CD4-positive, alpha-beta T cell (primary cell): ENCODE measurements at regions not wholly inside any gene's neighbourhood (a gene's known extent, or its start where the extent isn't known, plus 50 kb on each side); places are given as distances from the start of the nearest gene placed in this dataset.
"Not testable (repeated sequence)": the region's sequence is repeated elsewhere in the genome, so short reads cannot be mapped to it uniquely, and the experiment has no call there.

Source experiments
- ATAC-seq: fragments of 200-7000 bp; cut with Tn5 transposase; one replicate; pipeline ENCODE4 v1.10.0; 2022; ENCODE audit warnings: mild to moderate bottlenecking; ENCODE audit not compliant: poor library complexity
- CTCF ChIA-PET: fragments of 350-600 bp; sonication (Branson Sonifier 250); formaldehyde crosslinking; loops from one replicate; lab custom pipeline; 2021; ENCODE audit warnings: antibody characterized with exemption, inconsistent platforms; lab: Charles Lee
- POLR2A ChIA-PET: fragments of 350-600 bp; sonication (Branson Sonifier 250); formaldehyde crosslinking; loops from one replicate; lab custom pipeline; 2021; ENCODE audit warnings: antibody characterized with exemption, inconsistent platforms; lab: Charles Lee
- DNase-seq, 14 experiments: peaks; one replicate each; pipeline ENCODE4 v3.0.0-alpha.2; 2013 to 2020; ENCODE audit warnings: mixed read lengths in 2 of 14
- H3K27ac ChIP-seq, 2 donors: one replicate each; pipeline versions ENCODE4 v1.5.1 to v1.7.0; 2013; ENCODE audit warnings: low read length in 2 of 2, low read depth in 1 of 2, mild to moderate bottlenecking in 1 of 2
- H3K27me3 ChIP-seq, 2 experiments: 1 replicate in 1 of 2; 2 replicates in 1 of 2; pipeline versions ENCODE4 v1.6.1 to v1.7.0; 2013; ENCODE audit warnings: low read length in 2 of 2, control low read depth in 1 of 2, mild to moderate bottlenecking in 1 of 2, moderate library complexity in 1 of 2; ENCODE audit not compliant: insufficient read depth in 2 of 2, control insufficient read depth in 1 of 2
- H3K36me3 ChIP-seq: one replicate; pipeline ENCODE4 v1.6.1; 2013; ENCODE audit warnings: low read length, control low read depth; ENCODE audit not compliant: insufficient read depth
- H3K4me1 ChIP-seq: one replicate; pipeline ENCODE4 v1.6.1; 2013; ENCODE audit warnings: low read length, control low read depth; ENCODE audit not compliant: insufficient read depth
- H3K4me3 ChIP-seq: one replicate; pipeline ENCODE4 v1.5.1; 2013; ENCODE audit warnings: mild to moderate bottlenecking, low read length, moderate library complexity
- H3K9me3 ChIP-seq, 2 experiments: 1 replicate in 1 of 2; 2 replicates in 1 of 2; pipeline versions ENCODE4 v1.6.1 to v1.7.0; 2013; ENCODE audit warnings: low read length in 2 of 2, mild to moderate bottlenecking in 2 of 2, control low read depth in 1 of 2, moderate library complexity in 1 of 2; ENCODE audit not compliant: control insufficient read depth in 1 of 2, insufficient read depth in 1 of 2
- H3K27ac Mint-ChIP-seq: one replicate; pipeline ENCODE4 v1.8.0; 2020; ENCODE audit warnings: mixed read lengths
- H3K27me3 Mint-ChIP-seq: one replicate; pipeline ENCODE4 v1.8.0; 2021; ENCODE audit warnings: mixed read lengths
- H3K36me3 Mint-ChIP-seq: one replicate; pipeline ENCODE4 v1.8.0; 2021; ENCODE audit warnings: low read depth, mixed read lengths
- H3K4me1 Mint-ChIP-seq: one replicate; pipeline ENCODE4 v1.8.0; 2021; ENCODE audit warnings: low read depth, mixed read lengths
- H3K4me3 Mint-ChIP-seq: one replicate; pipeline ENCODE4 v1.8.0; 2020; ENCODE audit warnings: mild to moderate bottlenecking, mixed read lengths
- H3K9me3 Mint-ChIP-seq: one replicate; pipeline ENCODE4 v1.8.0; 2020; ENCODE audit warnings: mixed read lengths
- intact Hi-C, 2 experiments: fragments of 100-400 bp; cut with DNase I in 1 of 2; cut with micrococcal nuclease in 1 of 2; formaldehyde crosslinking; loops; one replicate each; pipeline versions ENCODE4 v1.15.1 to v1.9.0; 2023 to 2025; cut with DNase I, micrococcal nuclease
- TF ChIP-seq, protein P1 (sequence below): fragments of 200-600 bp; IDR thresholded peaks from one replicate; pipeline ENCODE4 v1.8.0; 2022; ENCODE audit warnings: antibody characterized with exemption, mild to moderate bottlenecking

DNA sequence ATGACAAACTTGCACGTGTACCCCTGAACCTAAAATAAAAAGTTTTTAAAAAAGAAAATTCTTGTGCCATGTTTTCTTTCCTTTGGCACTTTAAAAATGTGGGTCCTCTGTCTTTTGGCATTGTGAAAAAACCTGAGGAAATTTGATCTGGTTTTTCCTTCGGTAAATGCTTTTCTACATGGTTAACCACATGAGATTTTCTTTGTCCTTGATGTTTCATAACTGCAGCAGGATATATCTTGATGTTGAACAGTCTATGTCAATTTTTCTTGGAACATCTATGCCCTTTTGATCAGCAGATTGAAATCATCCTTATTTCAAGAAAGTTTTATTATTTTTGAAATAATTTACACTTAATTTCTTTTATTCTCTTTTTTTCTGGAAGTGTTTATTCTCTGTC, 109.1 kb downstream of the TMEM17 start:
- no peak for DNase-seq
- Mint-ChIP-seq H3K27me3 (no peaks in the 10 kb centered on the region), H3K36me3 (no peaks in the 10 kb centered on the region), H3K27ac (no peak overlapping the region), H3K4me1 (no peaks in the 10 kb centered on the region), H3K4me3 (no peak overlapping the region), H3K9me3 (no peaks in the 10 kb centered on the region)
- Histone ChIP-seq H3K36me3 (no peaks in the 10 kb centered on the region), H3K27me3 (no peaks in the 10 kb centered on the region), H3K4me3 (no peak overlapping the region), H3K9me3 (no peaks in the 10 kb centered on the region), H3K27ac (no peak overlapping the region), H3K4me1 (no peaks in the 10 kb centered on the region)
- ChIA-PET POLR2A (no interaction called here), CTCF (interaction anchor here (0.6 to 0.7 kb wide), 2 partner anchors 322 to 418 kb away, joined by 3 to 4 read pairs; no protein-coding TSS in a partner anchor)
- TF ChIP-seq, protein P1, sequence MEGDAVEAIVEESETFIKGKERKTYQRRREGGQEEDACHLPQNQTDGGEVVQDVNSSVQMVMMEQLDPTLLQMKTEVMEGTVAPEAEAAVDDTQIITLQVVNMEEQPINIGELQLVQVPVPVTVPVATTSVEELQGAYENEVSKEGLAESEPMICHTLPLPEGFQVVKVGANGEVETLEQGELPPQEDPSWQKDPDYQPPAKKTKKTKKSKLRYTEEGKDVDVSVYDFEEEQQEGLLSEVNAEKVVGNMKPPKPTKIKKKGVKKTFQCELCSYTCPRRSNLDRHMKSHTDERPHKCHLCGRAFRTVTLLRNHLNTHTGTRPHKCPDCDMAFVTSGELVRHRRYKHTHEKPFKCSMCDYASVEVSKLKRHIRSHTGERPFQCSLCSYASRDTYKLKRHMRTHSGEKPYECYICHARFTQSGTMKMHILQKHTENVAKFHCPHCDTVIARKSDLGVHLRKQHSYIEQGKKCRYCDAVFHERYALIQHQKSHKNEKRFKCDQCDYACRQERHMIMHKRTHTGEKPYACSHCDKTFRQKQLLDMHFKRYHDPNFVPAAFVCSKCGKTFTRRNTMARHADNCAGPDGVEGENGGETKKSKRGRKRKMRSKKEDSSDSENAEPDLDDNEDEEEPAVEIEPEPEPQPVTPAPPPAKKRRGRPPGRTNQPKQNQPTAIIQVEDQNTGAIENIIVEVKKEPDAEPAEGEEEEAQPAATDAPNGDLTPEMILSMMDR = no peak
- no peak for ATAC-seq
- intact Hi-C loops = no loop called here

DNA sequence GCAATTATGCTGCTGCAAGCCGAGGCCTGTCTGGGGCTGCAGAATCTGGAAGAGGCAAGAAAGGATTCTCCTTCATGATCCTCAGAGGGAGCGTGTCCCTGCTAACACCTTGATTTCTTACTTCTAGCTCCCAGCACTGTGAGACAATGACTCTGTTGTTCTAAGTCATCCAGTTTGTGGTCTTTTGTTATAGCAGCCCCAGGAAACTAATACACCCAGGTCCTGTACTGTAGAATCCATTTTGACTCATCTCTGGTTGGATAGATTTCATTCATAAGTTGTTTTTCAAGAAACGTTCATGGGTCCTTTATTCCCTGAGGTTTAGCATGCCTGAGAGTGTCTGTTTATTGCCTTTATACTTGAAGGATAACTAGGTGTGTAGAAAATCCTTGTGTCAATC, 112.7 kb downstream of the TMEM17 start:
- Histone ChIP-seq H3K9me3 (no peaks in the 10 kb centered on the region), H3K36me3 (no peaks in the 10 kb centered on the region), H3K4me1 (no peaks in the 10 kb centered on the region), H3K27me3 (no peaks in the 10 kb centered on the region), H3K27ac (no peak overlapping the region), H3K4me3 (no peak overlapping the region)
- intact Hi-C loops = no loop called here
- peaks cover 4% of the 10 kb centered on the region for H3K27me3 Mint-ChIP-seq
- TF ChIP-seq, protein P1 = no peak
- H3K9me3 Mint-ChIP-seq = no peaks in the 10 kb centered on the region
- ATAC-seq (no peak), DNase-seq (no peak)
- POLR2A ChIA-PET = no interaction called here
- no peak overlapping the region for H3K4me3 Mint-ChIP-seq
- H3K36me3 Mint-ChIP-seq = no peaks in the 10 kb centered on the region
- no peaks in the 10 kb centered on the region for H3K4me1 Mint-ChIP-seq
- CTCF ChIA-PET = no interaction called here
- H3K27ac Mint-ChIP-seq = no peak overlapping the region

DNA sequence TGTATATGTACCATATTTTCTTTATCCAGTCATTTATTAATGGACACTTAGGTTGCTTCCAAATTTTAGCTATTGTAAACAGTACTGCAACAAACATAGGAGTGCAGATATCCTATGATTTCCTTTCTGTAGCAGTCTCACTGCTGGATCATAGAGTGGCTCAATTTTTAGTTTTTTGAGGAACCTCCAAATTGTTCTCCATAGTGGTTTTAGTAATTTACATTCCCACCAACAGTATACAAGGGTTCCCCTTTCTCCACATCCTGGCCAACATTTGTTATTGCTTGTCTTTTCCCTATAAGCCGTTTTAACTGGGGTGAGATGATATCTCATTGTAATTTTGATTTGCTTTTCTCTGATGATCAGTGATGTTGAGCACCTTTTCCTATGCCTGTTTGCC, 114.3 kb downstream of the TMEM17 start:
- intact Hi-C loops = no loop called here
- Mint-ChIP-seq H3K4me1 (no peaks in the 10 kb centered on the region), H3K36me3 (no peaks in the 10 kb centered on the region), H3K9me3 (no peaks in the 10 kb centered on the region), H3K27ac (no peak overlapping the region), H3K4me3 (no peak overlapping the region), H3K27me3 (peaks cover 4% of the 10 kb centered on the region)
- Histone ChIP-seq H3K4me3 (no peak overlapping the region), H3K4me1 (no peaks in the 10 kb centered on the region), H3K36me3 (no peaks in the 10 kb centered on the region), H3K9me3 (no peaks in the 10 kb centered on the region), H3K27me3 (no peaks in the 10 kb centered on the region), H3K27ac (no peak overlapping the region)
- ATAC-seq (no peak), DNase-seq (no peak)
- TF ChIP-seq, protein P1 = no peak
- ChIA-PET CTCF (no interaction called here), POLR2A (no interaction called here)

DNA sequence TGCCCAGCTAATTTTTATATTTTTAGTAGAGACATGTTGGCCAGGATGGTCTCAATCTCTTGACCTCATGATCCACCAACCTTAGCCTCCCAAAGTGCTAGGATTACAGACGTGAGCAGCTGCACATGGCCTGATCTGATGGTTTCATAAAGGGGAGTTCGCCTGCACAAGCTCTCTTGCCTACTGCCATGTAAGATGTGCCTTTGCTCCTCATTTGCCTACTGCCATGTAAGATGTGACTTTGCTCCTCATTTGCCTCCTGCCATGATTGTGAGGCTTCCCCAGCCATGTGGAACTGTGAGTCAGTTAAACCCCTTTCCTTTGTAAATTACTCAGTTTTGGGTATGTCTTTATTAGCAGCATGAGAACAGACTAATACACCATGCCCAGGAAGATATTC, 119.6 kb downstream of the TMEM17 start:
- POLR2A ChIA-PET, H3K9me3 Mint-ChIP-seq, H3K4me1 Mint-ChIP-seq, H3K9me3 ChIP-seq, H3K4me3 Mint-ChIP-seq, intact Hi-C loops, H3K27ac Mint-ChIP-seq, H3K27me3 ChIP-seq, H3K4me3 ChIP-seq, H3K27ac ChIP-seq, CTCF ChIA-PET, H3K27me3 Mint-ChIP-seq, DNase-seq, H3K4me1 ChIP-seq, H3K36me3 ChIP-seq, ATAC-seq, H3K36me3 Mint-ChIP-seq: not testable (repeated sequence)
